GM21528 (cell line): ENCODE measurements at regions not wholly inside any gene's neighbourhood (a gene's known extent, or its start where the extent isn't known, plus 50 kb on each side); places are given as distances from the start of the nearest gene placed in this dataset.

Experiments
- ATAC-seq: cut with Tn5 transposase; IDR thresholded peaks from one replicate; pipeline ENCODE4 v1.9.1; 2021; ENCODE audit warnings: mild to moderate bottlenecking, moderate library complexity; ENCODE audit not compliant: unreplicated experiment, low FRiP score

GRCh38 chr10:10477844-10478243, 539.8 kb upstream of the CELF2 start:
- no peak for ATAC-seq

GRCh38 chr10:10479465-10479864, 538.2 kb upstream of the CELF2 start:
- no peak for ATAC-seq

- ATAC-seq: no peak
Measured at GRCh38 chr10:10482613-10483012, 535.1 kb upstream of the CELF2 start.

GRCh38 chr10:10489076-10489475, 528.6 kb upstream of the CELF2 start:
- ATAC-seq: no peak

- no peak for ATAC-seq
Measured at GRCh38 chr10:10489805-10490571, 527.7 kb upstream of the CELF2 start.

- no peak for ATAC-seq
Measured at GRCh38 chr10:10490581-10490980, 527.1 kb upstream of the CELF2 start.

GRCh38 chr10:10492420-10492819, 525.3 kb upstream of the CELF2 start:
- ATAC-seq: no peak

- ATAC-seq: no peak
Measured at GRCh38 chr10:10493833-10494232, 523.8 kb upstream of the CELF2 start.

- ATAC-seq: no peak
Measured at GRCh38 chr10:10497245-10497644, 520.4 kb upstream of the CELF2 start.

GRCh38 chr10:10498781-10499180, 518.9 kb upstream of the CELF2 start:
- ATAC-seq: no peak

GRCh38 chr10:10499839-10500238, 517.8 kb upstream of the CELF2 start:
- no peak for ATAC-seq

- ATAC-seq: no peak
Measured at GRCh38 chr10:10500937-10501336, 516.7 kb upstream of the CELF2 start.

GRCh38 chr10:10503772-10504171, 513.9 kb upstream of the CELF2 start:
- ATAC-seq: no peak

GRCh38 chr10:10508211-10508610, 509.5 kb upstream of the CELF2 start:
- no peak for ATAC-seq

- ATAC-seq: no peak
Measured at GRCh38 chr10:10510179-10510578, 507.5 kb upstream of the CELF2 start.

GRCh38 chr10:10513067-10513466, 504.6 kb upstream of the CELF2 start:
- no peak for ATAC-seq

GRCh38 chr10:10513898-10514297, 503.8 kb upstream of the CELF2 start:
- no peak for ATAC-seq

GRCh38 chr10:10514797-10515196, 502.9 kb upstream of the CELF2 start:
- no peak for ATAC-seq

GRCh38 chr10:10515479-10516204, 502.0 kb upstream of the CELF2 start:
- ATAC-seq: no peak

- ATAC-seq: no peak
Measured at GRCh38 chr10:10516346-10517130, 501.1 kb upstream of the CELF2 start.

GRCh38 chr10:10517866-10518265, 499.8 kb upstream of the CELF2 start:
- ATAC-seq: no peak
